B cell (primary cell): ENCODE measurements at regions not wholly inside any gene's neighbourhood (a gene's known extent, or its start where the extent isn't known, plus 50 kb on each side); places are given as distances from the start of the nearest gene placed in this dataset.

Source experiments
- ATAC-seq: fragments of 200-7000 bp; cut with Tn5 transposase; one replicate; pipeline ENCODE4 v1.10.0; 2021; ENCODE audit warnings: low read depth, mild to moderate bottlenecking, moderate number of reproducible peaks, moderate library complexity
- CTCF ChIA-PET: fragments of 350-600 bp; sonication (Branson Sonifier 250); formaldehyde crosslinking; loops from one replicate; lab custom pipeline; 2021; ENCODE audit warnings: antibody characterized with exemption, inconsistent platforms; lab: Charles Lee
- POLR2A ChIA-PET: fragments of 350-600 bp; sonication (Branson Sonifier 250); formaldehyde crosslinking; loops from one replicate; lab custom pipeline; 2021; ENCODE audit warnings: antibody characterized with exemption; lab: Charles Lee
- DNase-seq: peaks from one replicate; pipeline ENCODE4 v3.0.0; 2013
- H2AFZ ChIP-seq: 2 replicates; pipeline ENCODE4 v1.6.1; 2012; ENCODE audit warnings: mild to moderate bottlenecking, low read depth, low read length; ENCODE audit not compliant: insufficient read depth, poor library complexity, severe bottlenecking
- H3K27ac ChIP-seq, 2 donors: 1 replicate in 1 of 2; 2 replicates in 1 of 2; pipeline ENCODE4 v1.5.1; 2012 to 2013; ENCODE audit warnings: low read length in 2 of 2, mild to moderate bottlenecking in 2 of 2, moderate library complexity in 1 of 2
- H3K27me3 ChIP-seq, 4 experiments: fragments of 200-600 bp in 1 of 4; sonication (generic) in 1 of 4; replicated peaks in 1 of 4; 1 replicate in 2 of 4; 2 replicates in 2 of 4; pipeline versions ENCODE4 v1.6.1 to v1.7.0; 2013 to 2016; ENCODE audit warnings: low read length in 3 of 4, mild to moderate bottlenecking in 2 of 4, mixed read lengths in 1 of 4, moderate library complexity in 1 of 4; ENCODE audit not compliant: insufficient read depth in 4 of 4, control insufficient read depth in 3 of 4; ENCODE audit errors: control extremely low read depth in 1 of 4
- H3K36me3 ChIP-seq, 2 experiments: replicated peaks in 1 of 2; 1 replicate in 1 of 2; 2 replicates in 1 of 2; pipeline versions ENCODE4 v1.6.1 to v1.7.1; 2013; ENCODE audit warnings: low read length in 1 of 2; ENCODE audit not compliant: insufficient read depth in 2 of 2, control insufficient read depth in 1 of 2; ENCODE audit errors: control extremely low read depth in 1 of 2, extremely low read depth in 1 of 2
- H3K4me1 ChIP-seq, 2 donors: fragments of 200-600 bp in 1 of 2; sonication (generic) in 1 of 2; 1 replicate in 1 of 2; 2 replicates in 1 of 2; pipeline versions ENCODE4 v1.5.1 to v1.6.1; 2013 to 2017; ENCODE audit warnings: low read length in 2 of 2; ENCODE audit not compliant: control insufficient read depth in 2 of 2, insufficient read depth in 2 of 2
- H3K4me2 ChIP-seq: replicated peaks from 2 replicates; pipeline ENCODE3; 2012; ENCODE audit warnings: mild to moderate bottlenecking, low read depth, low read length; ENCODE audit not compliant: poor library complexity, severe bottlenecking
- H3K4me3 ChIP-seq, 5 experiments: fragments of 200-600 bp in 1 of 5; sonication (generic) in 1 of 5; 1 replicate in 3 of 5; 2 replicates in 2 of 5; pipeline versions ENCODE4 v1.5.1 to v1.7.0; 2011 to 2016; ENCODE audit warnings: low read length in 4 of 5, mild to moderate bottlenecking in 4 of 5, low read depth in 2 of 5, control low read depth in 1 of 5, moderate library complexity in 1 of 5; ENCODE audit not compliant: insufficient read depth in 1 of 5; ENCODE audit errors: control extremely low read depth in 1 of 5, extremely low read depth in 1 of 5
- H3K79me2 ChIP-seq: fragments of 200-600 bp; sonication (generic); one replicate; pipeline ENCODE4 v1.6.0; 2016; ENCODE audit warnings: low read length; ENCODE audit not compliant: control insufficient read depth, insufficient read depth
- H3K9ac ChIP-seq: fragments of 200-600 bp; sonication (generic); 2 replicates; pipeline ENCODE4 v1.6.1; 2017; ENCODE audit warnings: mild to moderate bottlenecking, low read length, moderate library complexity
- H3K9me3 ChIP-seq, 3 donors: one replicate each; pipeline versions ENCODE4 v1.6.1 to v1.7.1; 2013; ENCODE audit warnings: low read length in 2 of 3; ENCODE audit not compliant: control insufficient read depth in 2 of 3, insufficient read depth in 1 of 3; ENCODE audit errors: control extremely low read depth in 1 of 3
- H4K20me1 ChIP-seq: 2 replicates; pipeline ENCODE4 v1.6.0; 2012; ENCODE audit warnings: mild to moderate bottlenecking, low read length; ENCODE audit not compliant: insufficient read depth, control insufficient read depth, poor library complexity, severe bottlenecking
- H3K27ac Mint-ChIP-seq: one replicate; pipeline ENCODE4 v1.8.0; 2021; ENCODE audit warnings: mixed read lengths
- H3K27me3 Mint-ChIP-seq: one replicate; pipeline ENCODE4 v1.8.0; 2021; ENCODE audit warnings: mixed read lengths
- H3K4me1 Mint-ChIP-seq: one replicate; pipeline ENCODE4 v1.8.0; 2021; ENCODE audit warnings: mixed read lengths
- H3K4me3 Mint-ChIP-seq: one replicate; pipeline ENCODE4 v1.8.0; 2021; ENCODE audit warnings: mixed read lengths
- H3K9me3 Mint-ChIP-seq: one replicate; pipeline ENCODE4 v1.8.0; 2022; ENCODE audit warnings: mixed read lengths; ENCODE audit not compliant: insufficient read depth
- CTCF ChIP-seq: fragments of 200-600 bp; IDR thresholded peaks from one replicate; pipeline ENCODE4 v1.8.0; 2022; ENCODE audit warnings: antibody characterized with exemption, mild to moderate bottlenecking
- EZH2 ChIP-seq: IDR thresholded peaks from 2 replicates; pipeline ENCODE4 v1.6.1; 2012; ENCODE audit warnings: borderline replicate concordance, low read depth, mild to moderate bottlenecking, moderate library complexity, low read length; ENCODE audit not compliant: insufficient read depth, poor library complexity, severe bottlenecking
- WGBS: methylation state at CpG from one replicate; pipeline ENCODE4 v1.1.5; 2013; ENCODE audit warnings: missing lambda C conversion rate; ENCODE audit not compliant: insufficient coverage; 5-methylcytosine and 5-hydroxymethylcytosine counted together
- intact Hi-C: fragments of 100-400 bp; cut with micrococcal nuclease; formaldehyde crosslinking; loops from one replicate; pipeline ENCODE4 v1.10.0; 2022

GRCh38 chr15:29356786-29357185 lies 87.2 kb upstream of the NSMCE3 start:
- H3K4me1 Mint-ChIP-seq, result no peaks in the 10 kb centered on the region
- H3K9ac ChIP-seq, result no peak overlapping the region
- peaks cover 0 to 7% (median 3%) of the 10 kb centered on the region in 4 experiments for H3K27me3 ChIP-seq
- H3K79me2 ChIP-seq, result no peaks in the 10 kb centered on the region
- no CpG with 5 or more reads among the region's 1 CpG for WGBS
- no peak overlapping the region for H3K27ac Mint-ChIP-seq
- H4K20me1 ChIP-seq, result no peaks in the 10 kb centered on the region
- no peak overlapping the region for H3K27ac ChIP-seq
- no peaks in the 10 kb centered on the region for H3K9me3 ChIP-seq
- TF ChIP-seq CTCF (no peak), EZH2 (no peak)
- H3K4me3 Mint-ChIP-seq, result no peak overlapping the region
- H3K4me3 ChIP-seq, result no peak overlapping the region
- intact Hi-C loops, result no loop called here
- ChIA-PET POLR2A (no interaction called here), CTCF (no interaction called here)
- DNase-seq (no peak), ATAC-seq (no peak)
- no peaks in the 10 kb centered on the region for H3K9me3 Mint-ChIP-seq
- no peak overlapping the region for H3K4me2 ChIP-seq
- H2AFZ ChIP-seq, result no peak overlapping the region
- no peaks in the 10 kb centered on the region for H3K4me1 ChIP-seq
- peaks cover 6% of the 10 kb centered on the region for H3K27me3 Mint-ChIP-seq
- H3K36me3 ChIP-seq, result no peaks in the 10 kb centered on the region

- Mint-ChIP-seq H3K27me3 (peaks cover 6% of the 10 kb centered on the region), H3K9me3 (no peaks in the 10 kb centered on the region), H3K4me3 (no peak overlapping the region), H3K27ac (no peak overlapping the region), H3K4me1 (no peaks in the 10 kb centered on the region)
- no peaks in the 10 kb centered on the region for H3K9me3 ChIP-seq
- no peaks in the 10 kb centered on the region for H3K79me2 ChIP-seq
- H3K9ac ChIP-seq, result no peak overlapping the region
- 83% methylated on average over 1 of the region's 1 CpG for WGBS
- intact Hi-C loops, result no loop called here
- POLR2A ChIA-PET, result no interaction called here
- ATAC-seq, result no peak
- no peak for DNase-seq
- H2AFZ ChIP-seq, result no peak overlapping the region
- H3K27me3 ChIP-seq, result peaks cover 0 to 4% (median 3%) of the 10 kb centered on the region in 4 experiments
- no peak overlapping the region for H3K4me2 ChIP-seq
- H4K20me1 ChIP-seq, result no peaks in the 10 kb centered on the region
- H3K4me1 ChIP-seq, result no peaks in the 10 kb centered on the region
- TF ChIP-seq EZH2 (no peak), CTCF (no peak)
- no peaks in the 10 kb centered on the region for H3K36me3 ChIP-seq
- CTCF ChIA-PET, result no interaction called here
- H3K27ac ChIP-seq, result no peak overlapping the region
- H3K4me3 ChIP-seq, result no peak overlapping the region
Measured at GRCh38 chr15:29355477-29355876, 85.9 kb upstream of the NSMCE3 start.
